Ectodermal cell (in vitro differentiated cells): ENCODE measurements at regions not wholly inside any gene's neighbourhood (a gene's known extent, or its start where the extent isn't known, plus 50 kb on each side); places are given as distances from the start of the nearest gene placed in this dataset.

Source experiments
- H3K27ac ChIP-seq: 2 replicates; pipeline ENCODE4 v1.7.0; 2013; ENCODE audit warnings: mild to moderate bottlenecking, low read depth, low read length; ENCODE audit not compliant: insufficient read depth, poor library complexity, severe bottlenecking
- H3K27me3 ChIP-seq: 2 replicates; pipeline ENCODE4 v1.7.0; 2013; ENCODE audit warnings: mild to moderate bottlenecking, low read length; ENCODE audit not compliant: insufficient read depth, control insufficient read depth, poor library complexity, severe bottlenecking
- H3K36me3 ChIP-seq: one replicate; pipeline ENCODE4 v1.7.0; 2013; ENCODE audit warnings: low read length; ENCODE audit not compliant: control insufficient read depth, insufficient read depth
- H3K4me1 ChIP-seq: one replicate; pipeline ENCODE4 v1.7.0; 2013; ENCODE audit warnings: low read length; ENCODE audit not compliant: control insufficient read depth, insufficient read depth
- H3K4me3 ChIP-seq: 2 replicates; pipeline ENCODE4 v1.7.0; 2013; ENCODE audit warnings: low read depth, low read length, control low read depth; ENCODE audit not compliant: insufficient read depth
- H3K9me3 ChIP-seq: 2 replicates; pipeline ENCODE4 v1.7.0; 2013; ENCODE audit warnings: mild to moderate bottlenecking, low read length, moderate library complexity; ENCODE audit not compliant: control insufficient read depth
- WGBS, 2 experiments: methylation state at CpG; one replicate each; pipeline ENCODE4 v1.1.7; 2013; ENCODE audit warnings: missing lambda C conversion rate in 2 of 2; 5-methylcytosine and 5-hydroxymethylcytosine counted together

DNA sequence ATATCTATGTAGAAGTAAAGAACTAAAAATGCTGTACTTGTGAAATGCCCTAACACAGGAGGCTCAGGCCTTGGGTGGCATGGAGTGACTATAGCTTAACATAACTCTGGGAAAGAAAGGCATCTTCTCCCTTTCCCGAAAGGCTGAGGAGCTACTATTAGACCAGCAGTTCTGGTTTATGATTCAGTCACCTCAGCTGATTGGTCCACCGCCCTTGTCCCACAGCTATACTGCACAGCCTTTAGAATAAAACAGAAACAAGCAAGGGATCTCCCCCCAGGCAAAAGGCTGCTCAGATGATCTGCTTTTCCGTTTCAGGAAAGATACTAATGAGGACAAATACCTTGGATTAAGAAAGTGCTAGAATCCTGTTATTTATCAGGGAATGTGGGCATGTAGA is 171.3 kb downstream of the SNCA start:
- 82 to 92% methylated on average over 3 of the region's 3 CpGs for WGBS, 2 experiments
- no peak overlapping the region for H3K4me3 ChIP-seq

GRCh38 chr4:89664521-89664920 is 172.4 kb downstream of the SNCA start:
- H3K4me3 ChIP-seq: no peak overlapping the region
- no peak overlapping the region for H3K27ac ChIP-seq
- H3K4me1 ChIP-seq: peaks cover 5% of the 10 kb centered on the region
- no peaks in the 10 kb centered on the region for H3K9me3 ChIP-seq
- H3K36me3 ChIP-seq: no peaks in the 10 kb centered on the region
- no peaks in the 10 kb centered on the region for H3K27me3 ChIP-seq

More for the DNA sequence above, 171.3 kb downstream of the SNCA start:
- Histone ChIP-seq H3K36me3 (no peaks in the 10 kb centered on the region), H3K27me3 (no peaks in the 10 kb centered on the region), H3K4me1 (peaks cover 5% of the 10 kb centered on the region), H3K9me3 (no peaks in the 10 kb centered on the region), H3K27ac (no peak overlapping the region)

GRCh38 chr4:89661173-89661899 is 175.6 kb downstream of the SNCA start:
- WGBS, 2 experiments: 62 to 67% methylated on average over 2 to 3 of the region's 3 CpGs
- H3K36me3 ChIP-seq: no peaks in the 10 kb centered on the region
- H3K4me1 ChIP-seq: peaks cover 5% of the 10 kb centered on the region
- H3K9me3 ChIP-seq: no peaks in the 10 kb centered on the region
- H3K27ac ChIP-seq: no peak overlapping the region
- no peak overlapping the region for H3K4me3 ChIP-seq
- H3K27me3 ChIP-seq: no peaks in the 10 kb centered on the region

GRCh38 chr4:89660444-89661172 is 176.4 kb downstream of the SNCA start:
- H3K4me3 ChIP-seq: no peak overlapping the region
- no peaks in the 10 kb centered on the region for H3K27me3 ChIP-seq
- H3K9me3 ChIP-seq: no peaks in the 10 kb centered on the region
- 89 to 94% methylated on average over 3 of the region's 4 CpGs for whole genome bisulfite sequencing, 2 experiments
- peaks cover 5% of the 10 kb centered on the region for H3K4me1 ChIP-seq
- H3K27ac ChIP-seq: no peak overlapping the region
- H3K36me3 ChIP-seq: no peaks in the 10 kb centered on the region

- Histone ChIP-seq H3K4me1 (peaks cover 5% of the 10 kb centered on the region), H3K9me3 (no peaks in the 10 kb centered on the region), H3K27ac (no peak overlapping the region), H3K27me3 (no peaks in the 10 kb centered on the region), H3K36me3 (no peaks in the 10 kb centered on the region), H3K4me3 (no peak overlapping the region)
- 89 to 100% methylated on average over 2 of the region's 2 CpGs for WGBS, 2 experiments
These were observed 178.3 kb downstream of the SNCA start for GRCh38 chr4:89658701-89659024.

DNA sequence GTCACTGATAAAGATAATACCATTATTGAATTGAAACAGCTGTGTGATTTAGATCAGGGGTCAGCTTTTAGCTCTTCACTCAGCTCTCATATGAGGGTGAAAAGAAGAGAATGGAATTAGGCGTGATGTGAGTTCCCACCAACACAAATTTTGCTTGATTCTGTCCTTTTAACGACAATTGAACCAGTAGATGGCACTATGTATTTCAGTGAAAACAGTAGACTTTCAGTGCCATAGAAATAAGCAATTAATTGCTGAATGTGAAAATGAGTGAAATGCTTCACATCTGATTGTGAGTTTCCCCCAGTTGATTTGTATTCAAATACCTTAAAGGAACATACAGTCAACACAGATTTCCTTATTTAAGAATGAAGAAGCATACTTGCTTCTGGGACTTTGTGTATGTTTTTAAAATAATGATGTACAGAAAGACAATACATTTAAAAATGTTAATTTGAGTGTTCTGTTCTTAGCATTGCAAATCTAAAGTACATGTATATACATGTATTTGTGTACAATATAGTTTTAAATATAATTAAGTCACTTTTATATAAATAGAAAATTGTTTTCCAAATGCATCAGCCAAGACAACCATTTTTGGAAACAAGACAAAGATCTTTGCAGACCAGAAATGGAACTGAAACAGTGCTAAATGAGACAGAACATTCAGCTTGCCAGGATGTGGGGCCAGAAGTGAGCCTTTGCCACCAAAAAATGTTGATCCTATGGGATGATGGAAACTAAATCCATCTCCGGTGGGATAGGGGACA is 178.8 kb downstream of the SNCA start:
- Histone ChIP-seq H3K27ac (no peak overlapping the region), H3K4me1 (peaks cover 5% of the 10 kb centered on the region), H3K27me3 (no peaks in the 10 kb centered on the region), H3K36me3 (no peaks in the 10 kb centered on the region), H3K9me3 (no peaks in the 10 kb centered on the region), H3K4me3 (no peak overlapping the region)
- 47 to 67% methylated on average over 3 of the region's 3 CpGs for WGBS, 2 experiments

GRCh38 chr4:89653012-89653411 is 183.9 kb downstream of the SNCA start:
- Histone ChIP-seq H3K27ac (no peak overlapping the region), H3K27me3 (no peaks in the 10 kb centered on the region), H3K36me3 (no peaks in the 10 kb centered on the region), H3K4me3 (no peak overlapping the region), H3K4me1 (no peaks in the 10 kb centered on the region), H3K9me3 (no peaks in the 10 kb centered on the region)
- WGBS, 2 experiments: 64 to 78% methylated on average over 4 of the region's 4 CpGs

GRCh38 chr4:89645482-89645881 is 191.5 kb downstream of the SNCA start:
- Histone ChIP-seq H3K27ac (no peak overlapping the region), H3K4me1 (no peaks in the 10 kb centered on the region), H3K36me3 (no peaks in the 10 kb centered on the region), H3K9me3 (no peaks in the 10 kb centered on the region), H3K4me3 (no peak overlapping the region), H3K27me3 (no peaks in the 10 kb centered on the region)
- WGBS, 2 experiments: 100% methylated on average over 1 of the region's 1 CpG

- Histone ChIP-seq H3K9me3 (no peaks in the 10 kb centered on the region), H3K27me3 (no peaks in the 10 kb centered on the region), H3K4me3 (no peak overlapping the region), H3K4me1 (no peaks in the 10 kb centered on the region), H3K36me3 (no peaks in the 10 kb centered on the region), H3K27ac (no peak overlapping the region)
- 7 to 13% methylated on average over 4 to 5 of the region's 6 CpGs for WGBS, 2 experiments
These were observed 195.6 kb downstream of the SNCA start for GRCh38 chr4:89641367-89641687.

DNA sequence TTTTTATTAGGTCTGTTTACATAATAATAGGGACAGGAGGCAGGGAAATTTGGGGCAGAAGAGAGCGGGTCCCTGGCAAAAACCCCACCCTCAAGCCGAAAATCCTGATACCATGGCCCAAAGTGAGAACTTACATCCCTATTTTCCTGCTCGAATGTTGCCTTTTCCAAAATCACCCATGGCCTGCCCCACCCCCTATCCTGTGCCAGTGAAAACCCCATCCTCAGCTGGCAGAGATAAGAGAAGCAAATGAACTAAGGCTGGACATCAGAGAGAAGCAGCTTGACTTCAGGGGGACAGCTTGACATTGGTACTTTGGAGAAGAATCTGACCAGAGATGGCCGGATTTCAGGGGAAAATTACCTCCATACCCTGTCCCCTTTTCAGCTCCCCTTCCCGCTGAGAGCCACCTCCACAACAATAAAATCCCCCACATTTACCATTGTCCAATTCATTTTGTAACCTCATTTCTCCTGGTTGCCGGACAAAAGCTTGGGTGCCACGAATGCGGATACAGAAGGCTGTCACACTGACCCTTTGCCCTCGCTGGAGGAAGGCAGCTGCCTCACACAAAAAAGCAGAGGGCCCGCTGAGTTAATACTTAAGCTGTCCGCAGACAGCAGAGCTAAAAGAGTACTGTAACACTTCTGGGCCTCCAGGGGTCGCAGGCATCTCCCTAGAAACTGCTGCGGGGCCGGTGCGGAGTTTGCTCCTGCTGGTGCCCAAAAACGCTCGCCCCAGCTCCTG is 196.2 kb downstream of the SNCA start:
- H3K4me1 ChIP-seq: no peaks in the 10 kb centered on the region
- H3K27me3 ChIP-seq: no peaks in the 10 kb centered on the region
- no peaks in the 10 kb centered on the region for H3K9me3 ChIP-seq
- WGBS, 2 experiments: 20 to 25% methylated on average over 16 to 17 of the region's 17 CpGs
- H3K36me3 ChIP-seq: no peaks in the 10 kb centered on the region
- peak overlapping the region; percentile 55 for H3K27ac ChIP-seq
- H3K4me3 ChIP-seq: no peak overlapping the region
